ENCODE measurements at regions not wholly inside any gene's neighbourhood (a gene's known extent, or its start where the extent isn't known, plus 50 kb on each side); places are given as distances from the start of the nearest gene placed in this dataset.

GRCh38 chr7:32224276-32224675 is 154.1 kb upstream of the PDE1C start:
- no peak for TF ChIP-seq CTCF (IDR thresholded peaks at IDR 0.05 in 8 of 11, conservative IDR thresholded peaks at IDR 0.05 in 3 of 11)
- TF ChIP-seq POLR2A (IDR thresholded peaks at IDR 0.05) = no peak
- TF ChIP-seq POLR2AphosphoS5 (IDR thresholded peaks at IDR 0.05) = no peak

All from spleen (tissue), 7 donors.